ENCODE measurements at regions not wholly inside any gene's neighbourhood (a gene's known extent, or its start where the extent isn't known, plus 50 kb on each side); places are given as distances from the start of the nearest gene placed in this dataset.
A peak's percentile ranks its signal among the peaks of the same experiment; 100 is the strongest.
"Not testable (repeated sequence)": the region's sequence is repeated elsewhere in the genome, so short reads cannot be mapped to it uniquely, and the experiment has no call there.

- no peaks in the 10 kb centered on the region for H3K4me1 Mint-ChIP-seq (ENCODE audit: unreplicated experiment)
- no peak for TF ChIP-seq CTCF (conservative IDR thresholded peaks at IDR 0.05)
- no peak for DNase-seq (ENCODE audit: extremely low spot score, unreplicated experiment)
- H3K9me3 Mint-ChIP-seq = no peaks in the 10 kb centered on the region
- no peak overlapping the region for H3K4me3 Mint-ChIP-seq
- no peaks in the 10 kb centered on the region for H3K36me3 Mint-ChIP-seq
- peaks cover 17% of the 10 kb centered on the region for H3K27me3 Mint-ChIP-seq
- H3K27ac Mint-ChIP-seq = no peak overlapping the region
Observed at GRCh38 chr20:43385914-43386313, 71.8 kb upstream of the SRSF6 start.

GRCh38 chr20:43384101-43384940 is 73.4 kb upstream of the SRSF6 start:
- TF ChIP-seq CTCF (conservative IDR thresholded peaks at IDR 0.05) = no peak
- DNase-seq (ENCODE audit: extremely low spot score, unreplicated experiment) = no peak
- no peaks in the 10 kb centered on the region for H3K36me3 Mint-ChIP-seq
- no peak overlapping the region for H3K27ac Mint-ChIP-seq
- no peaks in the 10 kb centered on the region for H3K9me3 Mint-ChIP-seq
- H3K27me3 Mint-ChIP-seq = peaks cover 14% of the 10 kb centered on the region
- no peaks in the 10 kb centered on the region for H3K4me1 Mint-ChIP-seq (ENCODE audit: unreplicated experiment)
- H3K4me3 Mint-ChIP-seq = no peak overlapping the region

GRCh38 chr20:43383026-43383795 is 74.5 kb upstream of the SRSF6 start:
- DNase-seq (ENCODE audit: extremely low spot score, unreplicated experiment) = no peak
- H3K27me3 Mint-ChIP-seq = peaks cover 16% of the 10 kb centered on the region
- H3K36me3 Mint-ChIP-seq = no peaks in the 10 kb centered on the region
- no peak for TF ChIP-seq CTCF (conservative IDR thresholded peaks at IDR 0.05)
- H3K4me1 Mint-ChIP-seq (ENCODE audit: unreplicated experiment) = no peaks in the 10 kb centered on the region
- no peak overlapping the region for H3K27ac Mint-ChIP-seq
- no peak overlapping the region for H3K4me3 Mint-ChIP-seq
- no peaks in the 10 kb centered on the region for H3K9me3 Mint-ChIP-seq

GRCh38 chr20:43382135-43382534 is 75.6 kb upstream of the SRSF6 start:
- H3K4me3 Mint-ChIP-seq; H3K4me1 Mint-ChIP-seq (ENCODE audit: unreplicated experiment); DNase-seq (ENCODE audit: extremely low spot score, unreplicated experiment); H3K9me3 Mint-ChIP-seq; H3K27ac Mint-ChIP-seq; H3K36me3 Mint-ChIP-seq: not testable (repeated sequence)
- peaks cover 16% of the 10 kb centered on the region for H3K27me3 Mint-ChIP-seq

GRCh38 chr20:43381533-43381932 is 76.2 kb upstream of the SRSF6 start:
- DNase-seq (ENCODE audit: extremely low spot score, unreplicated experiment); H3K27ac Mint-ChIP-seq: not testable (repeated sequence)

GRCh38 chr20:43379239-43379917 is 78.3 kb upstream of the SRSF6 start:
- H3K36me3 Mint-ChIP-seq = no peaks in the 10 kb centered on the region
- no peak overlapping the region for H3K27ac Mint-ChIP-seq
- H3K4me3 Mint-ChIP-seq = no peak overlapping the region
- DNase-seq (ENCODE audit: extremely low spot score, unreplicated experiment) = peak; percentile 7
- H3K9me3 Mint-ChIP-seq = no peaks in the 10 kb centered on the region
- H3K4me1 Mint-ChIP-seq (ENCODE audit: unreplicated experiment) = no peaks in the 10 kb centered on the region
- peaks cover 19% of the 10 kb centered on the region for H3K27me3 Mint-ChIP-seq
- no peak for TF ChIP-seq CTCF (conservative IDR thresholded peaks at IDR 0.05)

More at GRCh38 chr20:43381533-43381932, 76.2 kb upstream of the SRSF6 start:
- H3K4me1 Mint-ChIP-seq (ENCODE audit: unreplicated experiment); H3K4me3 Mint-ChIP-seq; H3K9me3 Mint-ChIP-seq; H3K36me3 Mint-ChIP-seq: not testable (repeated sequence)
- H3K27me3 Mint-ChIP-seq = peaks cover 16% of the 10 kb centered on the region
